Trophoblast cell (in vitro differentiated cells and primary cell): ENCODE measurements at regions not wholly inside any gene's neighbourhood (a gene's known extent, or its start where the extent isn't known, plus 50 kb on each side); places are given as distances from the start of the nearest gene placed in this dataset.
A peak's percentile ranks its signal among the peaks of the same experiment; 100 is the strongest.

Experiments used
- DNase-seq, 2 donors: peaks; one replicate each; pipeline ENCODE4 v3.0.0-alpha.2; 2016
- H2AFZ ChIP-seq: 2 replicates; pipeline ENCODE4 v1.6.1; 2013; ENCODE audit warnings: low read length, moderate library complexity, mild to moderate bottlenecking; ENCODE audit not compliant: insufficient read depth, poor library complexity
- H2AK5ac ChIP-seq: 2 replicates; pipeline ENCODE4 v1.6.1; 2013; ENCODE audit warnings: mild to moderate bottlenecking, low read length
- H2BK120ac ChIP-seq: 2 replicates; pipeline ENCODE4 v1.6.1; 2013; ENCODE audit warnings: low read length, mild to moderate bottlenecking, moderate library complexity; ENCODE audit not compliant: insufficient read depth, poor library complexity
- H2BK12ac ChIP-seq: 2 replicates; pipeline ENCODE4 v1.6.1; 2013; ENCODE audit warnings: mild to moderate bottlenecking, low read length, moderate library complexity
- H2BK5ac ChIP-seq: 2 replicates; pipeline ENCODE4 v1.6.1; 2013; ENCODE audit warnings: low read length, low read depth, moderate library complexity, mild to moderate bottlenecking; ENCODE audit not compliant: poor library complexity
- H3K14ac ChIP-seq: 2 replicates; pipeline ENCODE4 v1.6.1; 2013; ENCODE audit warnings: mild to moderate bottlenecking, low read length
- H3K18ac ChIP-seq: 2 replicates; pipeline ENCODE4 v1.6.1; 2013; ENCODE audit warnings: mild to moderate bottlenecking, low read length
- H3K23ac ChIP-seq: 2 replicates; pipeline ENCODE4 v1.6.1; 2013; ENCODE audit warnings: low read length
- H3K27ac ChIP-seq: 2 replicates; pipeline ENCODE4 v1.5.1; 2013; ENCODE audit warnings: low read depth, mild to moderate bottlenecking, inconsistent platforms, low read length, moderate library complexity
- H3K27me3 ChIP-seq: 2 replicates; pipeline ENCODE4 v1.6.1; 2013; ENCODE audit warnings: inconsistent platforms, mild to moderate bottlenecking, low read length, moderate library complexity; ENCODE audit not compliant: insufficient read depth
- H3K36me3 ChIP-seq, 2 experiments: 1 replicate in 1 of 2; 2 replicates in 1 of 2; pipeline ENCODE4 v1.6.1; 2013; ENCODE audit warnings: low read length in 2 of 2, mild to moderate bottlenecking in 2 of 2, moderate library complexity in 1 of 2; ENCODE audit not compliant: insufficient read depth in 2 of 2, control insufficient read depth in 1 of 2
- H3K4ac ChIP-seq: 2 replicates; pipeline ENCODE4 v1.6.1; 2013; ENCODE audit warnings: low read depth, mild to moderate bottlenecking, low read length, moderate library complexity
- H3K4me1 ChIP-seq, 2 experiments: 1 replicate in 1 of 2; 2 replicates in 1 of 2; pipeline ENCODE4 v1.6.1; 2013; ENCODE audit warnings: low read length in 2 of 2, mild to moderate bottlenecking in 2 of 2, moderate library complexity in 1 of 2; ENCODE audit not compliant: insufficient read depth in 2 of 2, control insufficient read depth in 1 of 2
- H3K4me2 ChIP-seq: 2 replicates; pipeline ENCODE4 v1.6.1; 2013; ENCODE audit warnings: inconsistent platforms, mild to moderate bottlenecking, low read length, moderate library complexity
- H3K4me3 ChIP-seq: 2 replicates; pipeline ENCODE4 v1.5.1; 2013; ENCODE audit warnings: mild to moderate bottlenecking, low read depth, low read length, inconsistent platforms
- H3K79me1 ChIP-seq: one replicate; pipeline ENCODE4 v1.6.1; 2013; ENCODE audit warnings: low read length
- H3K79me2 ChIP-seq: 2 replicates; pipeline ENCODE4 v1.6.1; 2013; ENCODE audit warnings: low read length, mild to moderate bottlenecking; ENCODE audit not compliant: control insufficient read depth, insufficient read depth, poor library complexity
- H3K9ac ChIP-seq: 2 replicates; pipeline ENCODE4 v1.6.1; 2013; ENCODE audit warnings: mild to moderate bottlenecking, low read length
- H3K9me3 ChIP-seq: 2 replicates; pipeline ENCODE4 v1.6.1; 2013; ENCODE audit warnings: low read depth, mild to moderate bottlenecking, control low read depth, inconsistent platforms, low read length; ENCODE audit not compliant: insufficient read depth
- H4K12ac ChIP-seq: 2 replicates; pipeline ENCODE4 v1.6.1; 2013; ENCODE audit warnings: low read depth, mild to moderate bottlenecking, low read length, moderate library complexity
- H4K8ac ChIP-seq: 2 replicates; pipeline ENCODE4 v1.6.1; 2013; ENCODE audit warnings: low read depth, mild to moderate bottlenecking, low read length, moderate library complexity
- H4K91ac ChIP-seq: one replicate; pipeline ENCODE4 v1.6.1; 2013; ENCODE audit warnings: low read depth, mild to moderate bottlenecking, low read length, moderate library complexity
- WGBS: extraction: QIAGEN DNeasy Blood & Tissue Kit; methylation state at CpG from one replicate; pipeline ENCODE4 v1.1.7; 2013; ENCODE audit warnings: missing lambda C conversion rate; ENCODE audit not compliant: insufficient read length, insufficient coverage; ENCODE audit errors: extremely low coverage; 5-methylcytosine and 5-hydroxymethylcytosine counted together

GRCh38 chr10:63885156-63885555 lies 364.0 kb downstream of the REEP3 start:
- H3K4me2 ChIP-seq: no peak overlapping the region
- H2AK5ac ChIP-seq: no peak overlapping the region
- H3K23ac ChIP-seq: no peak overlapping the region
- H2BK12ac ChIP-seq: no peak overlapping the region
- H2AFZ ChIP-seq: no peak overlapping the region
- peak overlapping the region; percentile 44 for H3K4me3 ChIP-seq
- H3K4ac ChIP-seq: no peak overlapping the region
- no peak for DNase-seq
- no peak overlapping the region for H4K8ac ChIP-seq
- no peaks in the 10 kb centered on the region for H3K79me2 ChIP-seq
- no peaks in the 10 kb centered on the region for H3K27me3 ChIP-seq
- no peak overlapping the region for H3K27ac ChIP-seq
- H3K9ac ChIP-seq: no peak overlapping the region
- no peak overlapping the region for H4K91ac ChIP-seq
- no peak overlapping the region for H3K14ac ChIP-seq
- no peaks in the 10 kb centered on the region for H3K36me3 ChIP-seq
- no peaks in the 10 kb centered on the region for H3K4me1 ChIP-seq
- H4K12ac ChIP-seq: no peak overlapping the region
- H3K9me3 ChIP-seq: peaks cover 1% of the 10 kb centered on the region
- no peak overlapping the region for H2BK120ac ChIP-seq
- no peak overlapping the region for H3K18ac ChIP-seq
- no peaks in the 10 kb centered on the region for H3K79me1 ChIP-seq
- H2BK5ac ChIP-seq: no peak overlapping the region

DNA sequence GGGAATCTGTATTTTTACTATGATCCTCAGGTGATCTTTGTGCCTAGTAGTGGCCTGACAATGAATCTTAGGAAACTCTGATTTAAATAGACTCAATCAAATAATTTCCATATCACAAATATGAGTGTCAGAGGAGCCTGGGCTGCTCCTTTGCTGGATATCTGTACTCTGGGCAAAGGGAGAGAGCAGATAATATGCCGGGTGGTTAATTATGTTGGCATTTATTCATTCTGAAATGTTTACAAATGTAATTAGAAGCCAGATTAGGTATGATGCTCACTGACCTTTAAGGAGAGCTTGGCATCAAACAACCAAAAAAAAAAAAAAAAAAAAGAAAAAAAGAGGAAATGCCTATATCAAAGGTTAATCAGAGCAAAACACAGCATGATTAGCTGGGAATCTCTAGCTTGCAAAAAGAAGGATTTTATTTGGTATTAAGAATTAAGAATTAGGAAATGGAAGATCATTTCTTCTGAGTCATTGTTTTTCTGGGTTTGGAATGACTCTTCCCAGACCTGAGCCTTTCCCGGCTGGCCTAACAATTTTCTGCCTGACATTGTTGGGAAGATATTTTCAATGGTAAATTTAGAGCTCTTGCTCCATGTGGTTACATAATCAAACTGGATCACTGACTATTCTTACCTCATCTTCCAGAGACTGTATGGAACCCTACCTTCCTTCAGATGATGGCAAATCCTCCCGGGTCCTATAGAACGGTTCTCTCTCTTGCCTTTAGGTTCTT lies 365.3 kb downstream of the REEP3 start:
- Histone ChIP-seq H3K27ac (no peak overlapping the region), H3K14ac (no peak overlapping the region), H2BK120ac (no peak overlapping the region), H3K79me1 (no peaks in the 10 kb centered on the region), H3K79me2 (no peaks in the 10 kb centered on the region), H3K4ac (no peak overlapping the region), H4K91ac (no peak overlapping the region), H3K4me3 (no peak overlapping the region), H2AK5ac (no peak overlapping the region), H3K23ac (no peak overlapping the region), H3K4me2 (no peak overlapping the region), H3K27me3 (no peaks in the 10 kb centered on the region), H3K18ac (no peak overlapping the region), H3K4me1 (no peaks in the 10 kb centered on the region), H3K9ac (no peak overlapping the region), H3K9me3 (peaks cover 1% of the 10 kb centered on the region), H2BK12ac (no peak overlapping the region), H2BK5ac (no peak overlapping the region), H2AFZ (no peak overlapping the region), H3K36me3 (no peaks in the 10 kb centered on the region), H4K8ac (no peak overlapping the region), H4K12ac (no peak overlapping the region)
- WGBS: no CpG with 5 or more reads among the region's 4 CpGs
- no peak for DNase-seq

GRCh38 chr10:63887023-63887589 lies 365.9 kb downstream of the REEP3 start:
- Histone ChIP-seq H2BK5ac (no peak overlapping the region), H3K4me3 (no peak overlapping the region), H4K12ac (no peak overlapping the region), H3K27ac (no peak overlapping the region), H3K79me1 (no peaks in the 10 kb centered on the region), H3K23ac (no peak overlapping the region), H3K79me2 (no peaks in the 10 kb centered on the region), H2BK12ac (no peak overlapping the region), H3K27me3 (no peaks in the 10 kb centered on the region), H3K9ac (no peak overlapping the region), H2AK5ac (no peak overlapping the region), H3K4ac (no peak overlapping the region), H3K4me2 (peak overlapping the region; percentile 2), H3K9me3 (peaks cover 1% of the 10 kb centered on the region), H3K14ac (no peak overlapping the region), H2AFZ (peak overlapping the region; percentile 18), H3K18ac (no peak overlapping the region), H3K36me3 (no peaks in the 10 kb centered on the region), H2BK120ac (no peak overlapping the region), H4K91ac (no peak overlapping the region), H4K8ac (peak overlapping the region; percentile 79), H3K4me1 (no peaks in the 10 kb centered on the region)
- WGBS: no CpG with 5 or more reads among the region's 11 CpGs
- peak in 1 of 2 donors; percentile 17 for DNase-seq

DNA sequence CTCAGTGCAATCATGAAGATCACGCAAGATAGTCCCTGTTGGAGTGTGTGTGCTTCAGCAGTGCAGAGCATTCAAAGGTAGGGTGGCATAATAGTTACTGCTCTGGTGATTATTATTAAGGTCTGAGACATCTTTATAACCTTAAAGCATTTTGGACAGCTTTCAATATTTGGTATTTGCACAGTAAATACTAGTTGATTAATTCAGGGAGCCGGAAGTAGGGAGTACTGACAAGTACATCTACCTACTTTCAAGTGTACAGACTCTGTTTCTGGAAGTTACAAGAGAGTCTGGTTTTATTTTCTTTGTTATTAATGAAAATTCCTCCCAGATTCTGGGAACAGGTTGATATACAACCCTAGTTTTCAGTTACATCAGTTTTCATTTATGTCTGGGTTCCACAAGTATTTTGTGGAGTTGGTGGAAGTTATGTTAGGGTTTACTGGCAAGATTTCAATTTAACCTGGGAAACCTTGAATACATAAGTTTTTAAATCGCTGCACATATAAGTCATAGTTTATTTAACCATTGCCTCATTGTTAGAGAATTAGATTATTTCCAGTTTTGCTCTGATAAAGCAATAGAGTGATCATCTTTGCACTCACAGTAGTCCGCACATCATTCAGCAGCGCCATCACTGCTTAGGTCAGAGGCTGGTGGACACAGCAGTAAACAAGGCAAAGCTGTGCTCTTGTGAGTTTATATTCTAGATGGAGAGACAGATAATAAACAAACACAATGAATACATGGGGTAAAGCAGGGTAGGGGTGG lies 366.6 kb downstream of the REEP3 start:
- Histone ChIP-seq H4K12ac (no peak overlapping the region), H3K9me3 (peaks cover 1% of the 10 kb centered on the region), H3K18ac (no peak overlapping the region), H2BK120ac (no peak overlapping the region), H2AK5ac (no peak overlapping the region), H3K27me3 (no peaks in the 10 kb centered on the region), H3K4ac (no peak overlapping the region), H2AFZ (no peak overlapping the region), H3K79me1 (no peaks in the 10 kb centered on the region), H3K9ac (no peak overlapping the region), H2BK12ac (no peak overlapping the region), H3K79me2 (no peaks in the 10 kb centered on the region), H4K91ac (no peak overlapping the region), H3K36me3 (no peaks in the 10 kb centered on the region), H3K4me3 (no peak overlapping the region), H3K4me2 (no peak overlapping the region), H3K27ac (no peak overlapping the region), H3K14ac (no peak overlapping the region), H4K8ac (no peak overlapping the region), H3K4me1 (no peaks in the 10 kb centered on the region), H3K23ac (no peak overlapping the region), H2BK5ac (no peak overlapping the region)
- no CpG with 5 or more reads among the region's 5 CpGs for WGBS
- DNase-seq: no peak
